HepG2 (cell line): ENCODE measurements at regions not wholly inside any gene's neighbourhood (a gene's known extent, or its start where the extent isn't known, plus 50 kb on each side); places are given as distances from the start of the nearest gene placed in this dataset.

Experiments
- CBX1 ChIP-seq: IDR thresholded peaks from one replicate; pipeline ENCODE4 v1.6.1; 2016; ENCODE audit warnings: antibody characterized with exemption, low read depth
- CHCHD3 ChIP-seq: sonication (generic); formaldehyde crosslinking; IDR thresholded peaks from 2 replicates; pipeline ENCODE4 v1.8.0; 2022; ENCODE audit warnings: mild to moderate bottlenecking, missing genetic modification reagents, moderate library complexity
- EZH2 ChIP-seq: conservative IDR thresholded peaks from 2 replicates; pipeline ENCODE4 v1.6.1; 2012; ENCODE audit warnings: mild to moderate bottlenecking, low read depth, low read length, moderate library complexity
- FOXJ3 ChIP-seq: sonication (generic); formaldehyde crosslinking; IDR thresholded peaks from 2 replicates; pipeline ENCODE4 v1.4.0; 2020; ENCODE audit warnings: missing genetic modification reagents, mild to moderate bottlenecking, borderline replicate concordance
- FOXM1 ChIP-seq: sonication (generic); formaldehyde crosslinking; IDR thresholded peaks from 2 replicates; pipeline ENCODE4 v1.5.0; 2020; ENCODE audit warnings: missing genetic modification reagents
- HCFC1 ChIP-seq: fragments of 150-350 bp; IDR thresholded peaks from 2 replicates; pipeline ENCODE4 v1.6.1; 2014; ENCODE audit warnings: low read depth, low read length
- MAZ ChIP-seq, 2 experiments: sonication (generic) in 1 of 2; formaldehyde crosslinking in 1 of 2; IDR thresholded peaks; 2 replicates each; pipeline versions ENCODE4 v1.5.0 to v1.6.1; 2012 to 2020; ENCODE audit warnings: low read depth in 2 of 2, mild to moderate bottlenecking in 2 of 2, borderline replicate concordance in 1 of 2, improper control_type of control experiment in 1 of 2, low read length in 1 of 2, missing genetic modification reagents in 1 of 2, moderate library complexity in 1 of 2
- RFX5 ChIP-seq: IDR thresholded peaks from 2 replicates; pipeline ENCODE4 v1.6.1; 2011; ENCODE audit warnings: low read depth, low read length, improper control_type of control experiment
- SIX1 ChIP-seq: sonication (generic); formaldehyde crosslinking; IDR thresholded peaks from 2 replicates; pipeline ENCODE4 v1.4.0; 2020; ENCODE audit warnings: missing genetic modification reagents, borderline replicate concordance
- TOE1 ChIP-seq: sonication (generic); formaldehyde crosslinking; IDR thresholded peaks from 2 replicates; pipeline ENCODE4 v1.4.0; 2020; ENCODE audit warnings: mild to moderate bottlenecking, missing genetic modification reagents
- XRCC5 ChIP-seq: fragments of 200-400 bp; formaldehyde crosslinking; optimal IDR thresholded peaks from 2 replicates; pipeline ENCODE3; 2017; ENCODE audit warnings: mild to moderate bottlenecking, low read length
- ZNF580 ChIP-seq: IDR thresholded peaks from 2 replicates; pipeline ENCODE4 v1.6.1; 2016; ENCODE audit warnings: low read depth, borderline replicate concordance
- ZNF670 ChIP-seq: sonication (generic); formaldehyde crosslinking; IDR thresholded peaks from 2 replicates; pipeline ENCODE4 v1.8.0; 2022; ENCODE audit warnings: mild to moderate bottlenecking, missing genetic modification reagents, borderline replicate concordance
- TF ChIP-seq, protein P1 (sequence below): sonication (generic); formaldehyde crosslinking; IDR thresholded peaks from 2 replicates; pipeline ENCODE4 v1.5.0; 2020; ENCODE audit warnings: mild to moderate bottlenecking, missing genetic modification reagents, moderate library complexity

GRCh38 chr20:46808565-46808964 lies 86.1 kb upstream of the EYA2 start:
- no peak for TF ChIP-seq FOXJ3 (CRISPR knock-in tag)
- TF ChIP-seq HCFC1 = no peak
- no peak for TF ChIP-seq XRCC5
- TF ChIP-seq MAZ (IDR thresholded peaks at IDR 0.05; ENCODE audit: borderline replicate concordance, low read depth, low read length) = no peak
- TF ChIP-seq MAZ (CRISPR knock-in tag; IDR thresholded peaks at IDR 0.05; ENCODE audit: low read depth) = no peak
- no peak for TF ChIP-seq EZH2
- no peak for TF ChIP-seq ZNF580
- no peak for TF ChIP-seq RFX5
- TF ChIP-seq CBX1 = no peak
- TF ChIP-seq, protein P1, sequence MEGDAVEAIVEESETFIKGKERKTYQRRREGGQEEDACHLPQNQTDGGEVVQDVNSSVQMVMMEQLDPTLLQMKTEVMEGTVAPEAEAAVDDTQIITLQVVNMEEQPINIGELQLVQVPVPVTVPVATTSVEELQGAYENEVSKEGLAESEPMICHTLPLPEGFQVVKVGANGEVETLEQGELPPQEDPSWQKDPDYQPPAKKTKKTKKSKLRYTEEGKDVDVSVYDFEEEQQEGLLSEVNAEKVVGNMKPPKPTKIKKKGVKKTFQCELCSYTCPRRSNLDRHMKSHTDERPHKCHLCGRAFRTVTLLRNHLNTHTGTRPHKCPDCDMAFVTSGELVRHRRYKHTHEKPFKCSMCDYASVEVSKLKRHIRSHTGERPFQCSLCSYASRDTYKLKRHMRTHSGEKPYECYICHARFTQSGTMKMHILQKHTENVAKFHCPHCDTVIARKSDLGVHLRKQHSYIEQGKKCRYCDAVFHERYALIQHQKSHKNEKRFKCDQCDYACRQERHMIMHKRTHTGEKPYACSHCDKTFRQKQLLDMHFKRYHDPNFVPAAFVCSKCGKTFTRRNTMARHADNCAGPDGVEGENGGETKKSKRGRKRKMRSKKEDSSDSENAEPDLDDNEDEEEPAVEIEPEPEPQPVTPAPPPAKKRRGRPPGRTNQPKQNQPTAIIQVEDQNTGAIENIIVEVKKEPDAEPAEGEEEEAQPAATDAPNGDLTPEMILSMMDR (CRISPR knock-in tag) = no peak
- no peak for TF ChIP-seq FOXM1 (CRISPR knock-in tag)
- no peak for TF ChIP-seq CHCHD3 (CRISPR knock-in tag)
- TF ChIP-seq ZNF670 (CRISPR knock-in tag) = no peak
- TF ChIP-seq TOE1 = no peak
- TF ChIP-seq SIX1 (CRISPR knock-in tag) = no peak
